T-helper 9 cell (primary cell): ENCODE measurements at regions not wholly inside any gene's neighbourhood (a gene's known extent, or its start where the extent isn't known, plus 50 kb on each side); places are given as distances from the start of the nearest gene placed in this dataset.
"Not testable (repeated sequence)": the region's sequence is repeated elsewhere in the genome, so short reads cannot be mapped to it uniquely, and the experiment has no call there.

Source experiments
- DNase-seq: peaks from one replicate; pipeline ENCODE4 v3.0.0-alpha.2; 2020

DNA sequence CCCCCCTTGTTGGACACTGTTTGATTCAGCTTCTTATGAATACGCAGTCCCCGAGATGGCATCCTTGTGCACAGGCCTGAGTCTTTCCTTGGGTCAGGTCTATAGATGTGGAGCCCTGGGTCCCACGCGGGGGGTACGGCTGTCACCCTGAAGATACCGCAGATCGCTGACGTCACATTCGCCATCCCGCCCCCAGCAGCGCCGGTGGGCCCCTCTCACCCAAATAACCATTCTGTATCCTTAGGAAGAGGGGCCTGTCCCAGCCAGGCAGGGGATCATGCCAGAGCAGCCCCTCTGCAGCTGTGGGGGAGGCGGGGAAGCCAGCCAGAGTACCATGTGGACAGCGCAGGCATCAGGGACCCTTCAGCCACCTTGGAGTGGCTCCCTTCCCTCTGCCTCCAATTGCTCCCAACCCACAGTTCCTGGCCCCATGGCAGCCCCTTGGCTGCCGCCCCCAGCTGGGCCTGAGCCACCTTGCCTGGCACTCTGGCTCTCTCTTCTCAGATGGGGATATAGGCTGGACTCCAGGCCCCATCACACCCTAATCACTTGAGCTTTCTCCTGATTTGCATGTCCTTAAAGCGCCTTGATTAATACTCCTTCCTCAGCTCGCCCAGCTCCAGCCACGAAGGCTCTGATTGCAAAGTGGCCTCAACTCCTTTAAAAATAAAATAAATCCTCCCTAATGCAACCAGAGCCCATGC lies 189.8 kb downstream of the C9orf50 start:
- DNase-seq, result no peak

DNA sequence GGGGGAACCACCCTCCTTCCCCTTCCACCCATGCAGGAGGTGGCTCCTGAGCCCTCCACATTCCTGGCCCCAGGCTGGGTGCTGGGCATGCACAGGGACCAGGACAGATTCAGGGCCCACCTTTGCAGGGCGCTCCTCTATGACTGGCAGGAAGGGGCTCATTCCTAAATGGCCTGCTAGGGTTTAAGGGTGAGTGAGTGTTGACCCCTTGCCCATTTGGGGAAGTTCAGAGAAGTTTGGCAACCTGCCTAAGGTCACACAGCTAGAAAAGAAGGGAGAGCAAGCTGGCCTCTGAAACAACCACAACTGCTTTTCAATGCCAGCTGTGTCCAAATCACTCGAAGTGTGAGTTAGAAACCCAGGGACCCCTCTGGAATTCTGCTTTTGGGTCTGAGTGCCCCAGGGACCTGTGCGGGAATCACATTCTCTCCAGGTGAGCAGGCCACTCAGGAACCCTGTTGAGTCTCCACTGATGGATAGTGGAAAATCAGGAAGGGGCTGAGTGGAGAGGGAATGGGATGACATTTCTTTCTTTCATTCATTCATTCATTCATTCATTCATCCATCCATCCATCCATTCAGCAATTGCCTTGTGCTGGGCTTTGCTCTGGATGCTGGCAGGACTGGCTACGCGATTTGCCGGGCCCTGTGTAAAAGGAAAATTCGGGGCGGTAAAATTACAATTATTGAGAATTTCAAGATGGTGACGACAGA lies 191.9 kb downstream of the C9orf50 start:
- DNase-seq, result no peak

DNA sequence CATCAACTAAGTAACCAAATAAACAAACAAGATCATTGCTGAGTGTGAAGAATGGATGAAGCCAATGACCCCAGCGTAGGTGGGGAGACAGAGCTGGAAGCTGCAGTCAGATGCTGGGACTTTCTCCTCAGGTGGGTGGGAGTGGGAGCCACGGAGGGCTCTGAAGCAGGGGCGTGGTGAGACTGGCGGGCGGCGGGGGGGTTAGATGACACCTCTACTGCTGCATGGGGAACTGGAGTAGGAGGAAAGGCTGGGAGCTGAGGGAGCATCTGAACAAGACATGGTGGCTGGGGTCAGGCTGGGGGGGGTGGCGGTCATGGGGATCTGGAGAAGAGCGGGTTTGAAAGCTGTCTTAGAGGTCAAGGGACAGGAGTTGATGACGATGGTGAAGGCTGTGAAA lies 193.8 kb downstream of the C9orf50 start:
- no peak for DNase-seq

DNA sequence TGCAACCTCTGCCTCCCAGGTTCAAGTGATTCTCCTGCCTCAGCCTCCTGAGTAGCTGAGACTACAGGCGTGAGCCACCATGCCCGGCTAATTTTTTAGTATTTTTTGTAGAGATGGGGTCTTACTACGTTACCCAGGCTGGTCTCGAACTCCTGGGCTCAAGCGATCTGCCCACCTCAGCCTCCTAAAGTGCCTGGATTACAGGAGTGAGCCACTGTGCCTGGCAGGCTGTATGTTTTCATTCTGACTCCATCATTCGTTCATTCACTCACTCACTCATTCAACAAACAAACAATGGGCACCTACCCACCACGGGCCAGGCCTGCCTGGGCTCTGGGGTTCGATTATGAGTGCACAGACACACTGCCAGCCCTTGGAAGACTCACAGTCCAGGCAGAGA lies 197.1 kb downstream of the C9orf50 start:
- DNase-seq, result not testable (repeated sequence)

DNA sequence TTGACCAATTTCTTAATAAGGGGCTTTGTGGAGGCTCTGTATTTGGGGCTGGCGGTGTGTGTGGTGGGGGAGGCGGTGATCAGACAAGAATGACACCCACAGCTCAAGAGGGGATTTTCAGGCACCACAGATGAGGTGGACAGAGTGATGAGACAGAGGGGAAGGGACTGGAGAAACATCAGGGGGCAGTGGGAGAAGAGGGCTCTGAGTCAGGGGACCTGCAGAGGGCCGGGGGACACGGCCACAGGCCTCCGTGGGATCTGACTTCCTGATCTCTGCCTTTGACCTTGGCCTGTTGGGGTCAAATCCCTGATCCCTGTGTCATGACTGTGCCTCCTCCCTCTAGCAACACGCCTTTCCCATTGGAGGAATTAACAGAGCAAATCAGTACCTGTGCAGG lies 197.7 kb downstream of the C9orf50 start:
- no peak for DNase-seq

DNA sequence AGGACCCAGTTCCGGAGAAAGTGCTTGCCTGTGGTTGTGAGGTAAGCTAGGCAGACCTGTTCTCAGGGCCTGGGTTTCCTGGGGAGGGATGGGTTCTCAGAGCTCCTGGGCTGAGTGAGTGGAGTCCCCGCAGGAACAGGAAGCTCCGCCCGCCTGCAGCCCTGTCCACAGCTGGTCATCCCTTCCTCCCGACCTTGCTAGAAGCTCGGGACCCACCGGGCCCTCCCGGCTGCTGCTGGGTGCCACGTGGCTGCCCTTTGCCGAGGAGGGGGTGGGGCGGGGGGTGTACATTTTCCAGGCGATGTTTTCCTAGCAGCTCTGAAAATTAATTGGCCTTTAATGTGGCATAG lies 198.1 kb downstream of the C9orf50 start:
- no peak for DNase-seq

DNA sequence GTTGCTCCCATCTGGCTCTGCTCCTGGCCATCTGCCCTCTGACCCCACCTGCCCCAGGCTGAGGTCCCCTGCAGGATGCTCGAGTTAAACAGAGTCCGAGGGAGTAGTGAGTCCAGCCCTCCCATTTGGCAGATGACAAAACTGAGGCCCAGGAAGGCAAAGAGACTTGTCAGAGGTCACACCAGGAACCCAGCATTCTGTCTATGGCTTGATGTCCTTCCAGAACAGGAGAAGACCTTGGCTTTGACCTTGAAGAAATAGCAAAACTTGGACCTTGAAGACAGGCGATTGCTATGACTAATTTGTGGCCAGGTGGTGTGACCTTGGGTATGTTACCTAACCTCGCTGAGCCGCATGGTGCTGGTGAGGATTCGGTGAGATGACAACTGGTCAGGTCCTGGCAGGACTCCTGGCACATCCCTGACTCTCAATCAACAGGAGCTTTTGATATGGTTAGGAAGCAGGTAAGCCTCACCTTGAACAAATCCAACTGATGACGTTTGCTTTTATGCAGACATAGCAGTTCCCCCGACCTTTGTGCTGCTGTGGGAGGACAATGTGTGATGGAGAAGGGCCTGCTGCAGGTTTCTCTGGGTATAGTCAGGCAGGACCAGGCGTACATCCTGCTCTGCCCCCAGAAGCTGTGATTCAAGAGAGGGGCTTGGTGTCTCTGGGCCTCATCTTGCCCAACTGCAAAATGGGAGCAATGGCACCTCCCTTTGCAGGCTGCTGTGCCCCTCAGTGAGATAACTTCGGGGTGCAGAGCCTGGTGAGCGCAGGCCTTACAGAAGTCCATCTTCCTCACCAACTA lies 198.7 kb downstream of the C9orf50 start:
- DNase-seq, result no peak

DNA sequence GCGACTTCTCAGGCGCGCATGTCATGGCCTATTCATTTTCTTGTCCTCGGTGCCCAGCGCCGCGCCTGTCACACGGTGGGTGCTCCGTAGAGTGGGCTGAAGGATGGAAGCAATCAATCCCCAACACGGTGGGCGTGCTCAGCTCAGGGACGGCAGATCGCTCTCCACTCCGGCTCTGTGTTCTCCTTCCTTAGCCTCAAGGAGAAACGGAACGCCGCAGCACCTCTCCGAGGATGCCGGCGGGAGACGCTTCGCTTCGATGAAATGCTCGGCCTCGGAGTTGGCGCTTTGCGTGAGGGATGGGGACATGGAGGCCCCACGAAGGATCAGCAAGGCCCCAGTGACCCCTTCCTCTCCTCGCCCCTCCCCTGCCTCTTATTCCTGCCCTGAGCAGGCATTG lies 199.5 kb downstream of the C9orf50 start:
- DNase-seq, result no peak

DNA sequence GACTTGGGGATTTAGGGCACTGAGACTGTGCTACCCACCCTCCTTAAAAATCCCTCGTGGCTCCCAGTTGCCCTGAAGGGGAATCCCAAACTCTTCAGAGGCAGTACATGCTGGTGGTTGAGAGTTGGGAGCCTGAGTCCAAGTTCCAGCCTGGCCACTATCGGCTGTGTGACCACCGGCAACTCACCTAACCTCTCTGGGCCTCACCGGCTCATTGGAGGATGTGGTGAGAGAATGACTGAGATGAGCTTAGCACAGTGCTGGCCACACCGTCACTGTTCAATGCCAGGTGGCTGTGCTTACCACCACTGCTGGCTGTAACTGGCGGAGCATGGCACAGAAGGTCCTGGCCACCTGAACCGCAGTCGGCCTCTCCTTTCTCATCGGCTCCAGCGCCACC lies 200.2 kb downstream of the C9orf50 start:
- DNase-seq, result no peak

DNA sequence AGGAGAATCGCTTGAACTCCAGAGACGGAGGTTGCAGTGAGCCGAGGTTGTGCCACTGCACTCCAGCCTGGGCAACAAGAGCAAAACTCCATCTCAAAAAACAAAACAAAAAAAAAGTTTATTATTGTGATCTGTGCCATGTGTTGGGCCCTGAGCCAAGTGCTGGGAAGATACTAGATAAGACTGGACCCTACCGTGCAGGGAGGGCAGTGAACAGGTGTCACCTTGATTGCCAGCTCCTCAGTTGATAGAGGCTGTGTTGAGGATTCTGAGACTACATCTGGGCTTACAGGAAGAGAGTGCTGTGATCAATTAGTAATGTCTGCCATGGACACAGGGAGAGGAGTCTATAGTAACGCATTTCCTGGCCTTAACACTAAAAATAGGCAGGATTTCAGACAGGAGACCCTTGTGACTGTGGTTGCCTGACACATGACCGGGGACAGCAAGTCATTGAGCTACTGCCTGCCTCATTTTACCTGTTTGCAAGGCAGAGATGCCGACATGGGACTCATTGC lies 201.5 kb downstream of the C9orf50 start:
- no peak for DNase-seq

DNA sequence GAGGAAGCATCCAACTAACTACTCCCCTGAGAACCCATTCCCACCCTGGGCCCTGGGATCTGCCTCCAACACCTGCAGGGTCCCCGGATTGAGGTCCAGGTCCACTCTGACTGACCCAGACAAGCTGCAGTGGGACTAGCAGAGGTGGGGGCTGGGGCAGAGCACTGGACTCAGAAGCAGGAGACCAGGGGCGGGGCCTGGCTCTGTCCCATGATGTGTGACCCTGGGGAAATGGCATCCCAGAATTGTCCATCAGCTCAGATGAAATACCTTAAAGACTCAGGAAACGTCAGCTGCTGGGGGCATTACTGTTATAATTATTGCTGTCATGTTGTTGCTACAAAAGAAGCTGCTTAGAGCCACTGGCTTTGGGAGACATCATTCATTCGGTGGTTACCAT lies 202.4 kb downstream of the C9orf50 start:
- no peak for DNase-seq

DNA sequence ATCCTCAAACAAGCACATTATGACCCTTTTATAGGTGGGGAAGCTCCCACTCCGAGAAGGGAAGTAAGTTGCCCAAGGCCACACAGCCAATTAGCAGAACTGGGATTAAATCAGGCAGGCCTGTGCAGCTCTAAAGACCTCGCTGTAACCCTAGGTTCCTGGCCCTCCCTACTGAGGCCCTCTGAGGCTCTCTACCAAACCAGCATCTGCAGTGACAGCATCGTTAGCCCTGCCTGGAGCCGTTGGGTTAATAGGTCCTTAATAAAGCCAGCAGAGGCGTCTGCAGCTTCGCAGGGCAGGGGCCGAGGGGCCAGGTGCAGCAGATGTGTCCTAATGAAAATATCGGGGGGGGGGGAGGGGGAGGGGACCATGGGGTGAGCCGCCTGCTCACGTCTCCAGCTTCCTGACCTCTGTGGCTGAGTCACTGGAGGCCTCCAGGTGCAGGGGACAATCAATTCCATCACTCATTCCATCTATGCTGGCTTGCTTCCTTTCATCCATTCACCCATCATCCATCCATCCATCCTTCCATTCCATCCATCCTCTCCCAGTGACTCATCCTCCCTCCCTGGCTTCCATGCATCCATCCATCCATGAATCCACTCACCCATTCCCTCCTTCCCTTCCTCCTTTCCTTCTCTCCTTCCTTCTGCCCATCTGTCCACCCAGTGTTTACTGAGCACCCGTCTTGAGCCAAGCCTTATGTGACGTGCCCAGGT lies 203.9 kb downstream of the C9orf50 start:
- no peak for DNase-seq

DNA sequence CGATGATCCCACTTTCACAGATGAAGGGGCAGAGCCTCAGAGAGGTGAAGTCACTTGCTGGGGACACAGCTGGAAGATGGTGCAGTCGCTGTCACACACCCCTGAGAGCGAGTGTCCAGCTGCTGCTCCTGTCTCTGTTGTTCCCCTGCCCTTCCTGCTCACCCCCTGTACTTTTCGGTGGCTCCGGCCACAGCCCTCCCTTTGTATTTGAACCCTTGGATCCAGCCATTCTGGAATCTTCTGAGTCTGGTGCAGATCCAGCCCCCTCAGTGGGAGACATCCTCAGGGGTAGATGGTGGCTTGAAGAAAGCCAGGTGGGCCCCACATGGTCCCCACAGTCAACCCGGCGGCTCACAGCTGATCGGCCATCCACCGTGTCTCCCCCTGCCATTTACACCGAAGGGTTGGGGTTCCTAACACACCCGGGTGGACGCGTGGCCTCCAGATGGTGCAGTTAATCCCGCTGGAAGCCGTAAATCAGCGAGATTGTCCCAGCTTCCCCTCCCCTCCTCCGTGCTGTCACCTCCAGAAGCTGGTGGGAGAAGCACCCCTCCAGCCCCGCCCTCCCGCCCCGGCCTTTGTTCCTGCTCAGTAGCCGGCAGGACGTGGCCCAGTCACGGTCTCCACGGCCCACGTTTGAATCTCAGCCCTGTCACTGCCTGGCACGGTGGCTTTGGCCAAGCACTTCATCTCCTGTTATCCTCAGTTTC lies 204.8 kb downstream of the C9orf50 start:
- no peak for DNase-seq

DNA sequence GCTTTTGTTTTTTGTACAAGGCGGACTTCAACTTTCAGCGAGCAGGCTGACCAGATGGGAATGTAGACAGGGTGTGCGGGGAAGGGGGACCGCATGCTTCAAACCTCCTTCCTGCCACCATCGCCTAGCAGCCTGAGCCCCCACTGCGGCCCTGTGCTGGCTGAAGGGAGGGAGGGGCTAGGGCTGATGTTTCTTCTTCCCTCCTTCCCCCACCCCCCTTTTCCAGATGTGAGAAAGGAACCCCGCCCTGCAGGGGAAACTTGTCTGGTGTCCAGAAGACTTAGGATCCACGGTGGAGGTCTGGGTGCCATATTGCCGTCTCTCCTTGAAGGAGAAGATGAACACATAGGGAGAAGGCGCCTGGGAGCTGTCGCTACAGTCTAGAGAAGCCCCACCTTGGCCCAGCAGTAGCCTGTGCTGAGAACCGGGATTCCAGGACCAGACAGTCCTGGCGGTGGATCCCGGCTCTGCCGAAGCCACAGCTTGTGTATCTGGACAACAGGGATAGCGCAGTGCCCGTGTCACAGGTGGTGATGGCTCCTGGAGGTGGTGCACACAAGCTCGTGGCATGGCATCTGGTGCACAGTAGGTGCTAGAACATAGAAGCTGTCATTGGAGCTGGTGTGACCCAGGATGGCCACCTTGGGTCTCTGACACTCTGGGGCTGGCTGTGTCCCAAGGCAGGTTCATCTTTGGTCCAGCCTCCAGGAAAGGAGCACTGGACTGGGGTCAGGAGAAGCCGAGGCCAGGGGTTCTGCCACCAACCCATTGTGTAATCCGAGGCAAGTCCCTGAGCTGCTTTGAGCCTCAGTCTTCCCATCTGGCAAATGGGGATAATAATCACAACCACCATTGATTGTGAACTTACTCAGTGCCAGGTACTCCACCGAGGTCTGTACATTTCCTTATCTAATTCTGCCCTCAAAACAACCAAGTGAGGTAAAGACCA lies 205.6 kb downstream of the C9orf50 start:
- no peak for DNase-seq

DNA sequence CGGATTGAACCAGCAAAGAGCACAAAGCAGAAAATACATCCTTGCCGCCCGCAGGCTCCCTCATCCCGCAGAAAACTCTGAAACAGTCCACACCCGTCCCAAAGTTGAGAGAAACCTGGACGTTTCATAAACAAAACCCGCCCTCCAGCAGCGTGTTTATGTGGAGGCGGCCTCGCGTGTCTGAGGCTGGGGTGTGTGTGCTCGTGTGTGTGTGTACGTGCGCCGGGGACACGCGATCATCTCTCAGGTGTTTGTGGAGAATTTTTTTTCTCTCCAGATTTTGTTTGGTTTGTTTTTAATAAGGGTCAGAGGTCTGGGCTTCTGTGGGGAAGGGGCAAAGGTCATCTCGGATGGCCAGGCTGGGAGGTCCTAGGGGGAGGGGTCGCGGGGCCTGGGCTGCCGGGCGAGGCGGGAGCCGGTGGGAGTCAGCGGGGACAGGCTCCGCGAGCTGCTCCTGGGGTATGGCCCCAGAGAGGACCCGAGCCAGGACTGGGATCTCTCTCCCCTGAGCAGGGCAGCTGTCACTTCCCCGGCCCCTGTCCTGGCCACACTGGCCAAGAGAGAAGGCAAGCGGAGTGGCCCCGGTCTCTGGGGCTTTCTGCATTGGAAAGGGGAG lies 206.4 kb downstream of the C9orf50 start:
- peak; percentile 35 for DNase-seq

DNA sequence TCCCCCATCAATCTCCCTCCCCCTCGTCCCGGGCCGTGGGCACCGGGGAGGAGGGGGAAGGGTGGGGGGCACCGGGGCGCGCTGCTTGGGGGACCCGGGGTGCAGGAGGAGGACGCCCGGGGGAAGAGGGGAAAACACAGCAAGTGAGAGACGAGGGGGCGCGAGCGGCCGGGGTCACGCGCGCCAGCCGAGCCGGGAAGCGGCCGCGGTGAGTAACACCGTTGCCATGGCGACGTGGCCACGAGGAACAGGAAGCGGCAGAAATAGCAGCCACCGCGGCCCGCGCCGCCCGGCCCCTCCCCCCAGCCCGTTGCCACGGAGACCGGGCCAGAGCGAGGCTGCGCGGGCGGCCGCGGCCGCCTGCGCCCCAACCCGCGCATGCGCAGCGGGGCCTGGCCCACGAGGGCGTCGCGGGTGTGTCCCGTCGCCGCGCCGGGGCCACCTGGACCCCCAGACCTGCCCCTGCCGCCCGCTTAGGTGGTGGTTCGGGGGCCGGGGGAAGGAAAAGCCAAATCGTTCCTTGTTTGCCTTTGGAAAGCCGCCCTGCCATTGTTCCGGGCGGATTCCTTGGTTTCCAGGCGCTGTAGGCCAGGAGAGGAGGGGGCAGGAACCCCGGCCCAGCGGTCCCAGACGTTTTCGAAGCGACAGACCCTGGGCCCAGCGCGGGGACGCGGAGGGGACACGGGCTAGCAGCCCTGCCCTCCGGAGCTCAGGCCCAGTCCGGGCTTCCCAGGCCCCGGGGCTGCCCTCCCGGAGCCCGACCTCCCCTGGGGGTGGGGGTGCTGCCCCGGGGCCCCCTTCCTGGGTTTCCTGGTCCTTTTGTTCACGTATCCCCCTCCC lies 207.1 kb downstream of the C9orf50 start:
- DNase-seq, result peak; percentile 99

DNA sequence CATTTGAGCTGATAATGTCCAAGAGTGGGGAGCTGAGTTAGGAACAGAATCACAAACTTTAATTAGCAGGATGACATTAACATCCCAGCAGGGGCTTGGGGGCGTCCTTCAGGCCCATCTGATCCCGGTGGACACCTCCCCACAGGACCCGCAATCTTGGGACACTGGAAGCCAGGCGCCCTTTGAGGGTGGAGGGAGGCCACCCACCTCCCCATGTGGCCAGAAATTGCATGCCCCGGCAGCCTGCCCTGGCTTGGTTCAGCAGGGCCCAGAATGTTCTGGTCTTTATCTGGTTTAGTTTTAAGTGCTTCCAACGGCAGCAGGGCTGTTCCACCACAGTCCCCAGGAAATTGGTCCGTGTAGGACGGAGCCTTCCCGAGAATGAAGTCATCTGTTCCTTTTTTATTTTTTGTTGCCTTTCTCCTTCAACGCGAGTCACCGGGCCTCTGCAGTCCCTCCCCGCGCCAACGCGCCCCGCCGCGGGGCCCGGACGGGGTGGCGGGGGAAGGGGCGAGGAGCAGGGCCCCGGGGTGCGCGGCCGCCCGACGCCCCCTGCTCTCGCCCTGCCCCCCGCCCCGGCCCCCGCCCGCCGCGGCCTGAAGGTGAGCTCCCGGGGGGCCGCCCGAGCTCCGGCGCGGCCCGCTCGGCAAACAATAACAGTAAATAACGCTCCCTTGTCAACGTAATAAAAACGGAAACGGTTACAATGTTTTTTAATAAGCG lies 207.9 kb downstream of the C9orf50 start:
- peak; percentile 44 for DNase-seq

DNA sequence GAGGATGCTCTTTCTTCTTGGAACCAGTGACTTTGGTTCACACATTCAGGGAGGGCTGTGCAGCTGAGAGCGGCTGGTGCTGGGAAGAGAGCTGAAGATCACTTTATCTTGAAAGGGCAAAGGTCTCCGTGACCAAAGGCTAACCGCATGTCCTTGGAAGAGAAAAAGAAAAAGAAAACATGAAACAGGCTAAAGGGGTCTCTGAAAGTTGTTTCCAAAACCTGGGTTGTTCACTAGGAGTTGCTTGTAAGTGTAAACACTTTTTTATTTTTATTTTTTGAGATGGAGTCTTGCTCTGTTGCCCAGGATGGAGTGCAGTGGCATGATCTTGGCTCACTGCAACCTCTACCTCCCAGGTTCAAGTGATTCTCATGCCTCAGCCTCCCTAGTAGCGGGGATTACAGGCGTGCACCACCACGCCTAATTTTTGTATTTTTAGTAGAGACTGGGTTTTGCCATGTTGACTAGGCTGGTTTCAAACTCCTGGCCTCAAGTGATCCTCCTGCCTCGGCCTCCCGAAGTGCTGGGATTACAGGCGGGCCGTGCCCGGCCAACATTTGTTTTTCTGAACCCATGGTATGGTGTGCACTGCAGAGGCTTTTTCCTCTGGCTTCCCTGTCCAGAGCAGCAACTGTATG lies 208.6 kb downstream of the C9orf50 start:
- DNase-seq, result not testable (repeated sequence)
